GM19397 (cell line): ENCODE measurements at regions not wholly inside any gene's neighbourhood (a gene's known extent, or its start where the extent isn't known, plus 50 kb on each side); places are given as distances from the start of the nearest gene placed in this dataset.
A peak's percentile ranks its signal among the peaks of the same experiment; 100 is the strongest.
"Not testable (repeated sequence)": the region's sequence is repeated elsewhere in the genome, so short reads cannot be mapped to it uniquely, and the experiment has no call there.

Experiments
- ATAC-seq: cut with Tn5 transposase; IDR thresholded peaks from one replicate; pipeline ENCODE4 v1.9.1; 2021; ENCODE audit warnings: mild to moderate bottlenecking, moderate library complexity; ENCODE audit not compliant: unreplicated experiment

GRCh38 chr13:91233291-91233690, 114.2 kb upstream of the MIR17HG start:
- no peak for ATAC-seq

GRCh38 chr13:91236182-91236581, 111.3 kb upstream of the MIR17HG start:
- no peak for ATAC-seq

GRCh38 chr13:91236921-91237320, 110.6 kb upstream of the MIR17HG start:
- ATAC-seq: no peak

GRCh38 chr13:91238036-91238435, 109.5 kb upstream of the MIR17HG start:
- ATAC-seq: no peak

GRCh38 chr13:91240341-91240740, 107.1 kb upstream of the MIR17HG start:
- ATAC-seq: no peak

- ATAC-seq: no peak
These were observed 106.1 kb upstream of the MIR17HG start for GRCh38 chr13:91241221-91241933.

- ATAC-seq: no peak
These were observed 104.8 kb upstream of the MIR17HG start for GRCh38 chr13:91242652-91243051.

- no peak for ATAC-seq
These were observed 102.2 kb upstream of the MIR17HG start for GRCh38 chr13:91245288-91245687.

- no peak for ATAC-seq
These were observed 99.7 kb upstream of the MIR17HG start for GRCh38 chr13:91247768-91248167.

- ATAC-seq: no peak
These were observed 99.2 kb upstream of the MIR17HG start for GRCh38 chr13:91248249-91248648.

GRCh38 chr13:91249370-91249769, 98.1 kb upstream of the MIR17HG start:
- ATAC-seq: no peak

- ATAC-seq: no peak
These were observed 97.6 kb upstream of the MIR17HG start for GRCh38 chr13:91249861-91250260.

- ATAC-seq: not testable (repeated sequence)
These were observed 95.9 kb upstream of the MIR17HG start for GRCh38 chr13:91251573-91251972.

GRCh38 chr13:91264484-91264883, 83.0 kb upstream of the MIR17HG start:
- ATAC-seq: no peak

- no peak for ATAC-seq
These were observed 78.2 kb upstream of the MIR17HG start for GRCh38 chr13:91269237-91269636.

- ATAC-seq: no peak
These were observed 77.5 kb upstream of the MIR17HG start for GRCh38 chr13:91270031-91270430.

- ATAC-seq: no peak
These were observed 75.2 kb upstream of the MIR17HG start for GRCh38 chr13:91272235-91272777.

GRCh38 chr13:91273675-91274074, 73.8 kb upstream of the MIR17HG start:
- no peak for ATAC-seq

- no peak for ATAC-seq
These were observed 70.3 kb upstream of the MIR17HG start for GRCh38 chr13:91277013-91277676.

GRCh38 chr13:91278291-91278690, 69.2 kb upstream of the MIR17HG start:
- no peak for ATAC-seq

GRCh38 chr13:91278888-91279287, 68.6 kb upstream of the MIR17HG start:
- peak; percentile 52 for ATAC-seq

GRCh38 chr13:91280801-91281200, 66.7 kb upstream of the MIR17HG start:
- no peak for ATAC-seq
